IPS DF 19.7 (cell line): ENCODE measurements at regions not wholly inside any gene's neighbourhood (a gene's known extent, or its start where the extent isn't known, plus 50 kb on each side); places are given as distances from the start of the nearest gene placed in this dataset.

Experiments used
- DNase-seq: peaks from one replicate; pipeline ENCODE4 v3.0.0-alpha.2; 2013; ENCODE audit warnings: low read depth, low spot score

DNA sequence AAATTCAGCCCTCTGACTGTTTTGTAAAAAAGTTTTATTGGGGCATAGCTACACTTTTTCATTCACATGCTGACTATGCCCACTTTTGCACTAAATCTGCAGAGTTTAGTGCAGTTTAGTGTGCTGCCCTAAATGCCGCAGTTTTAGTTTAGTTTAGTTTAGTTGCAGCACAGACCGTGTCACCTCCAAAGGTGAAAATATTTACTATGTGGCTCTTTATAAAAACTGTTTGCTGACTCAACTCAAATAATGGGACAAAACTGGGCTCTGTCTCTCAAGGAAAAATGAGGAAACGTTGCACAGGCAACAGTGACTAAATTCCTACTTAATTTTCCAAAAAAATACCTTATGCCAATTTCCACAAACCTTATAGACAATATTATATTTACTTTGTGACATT lies 314.2 kb downstream of the C4orf33 start:
- DNase-seq: no peak

DNA sequence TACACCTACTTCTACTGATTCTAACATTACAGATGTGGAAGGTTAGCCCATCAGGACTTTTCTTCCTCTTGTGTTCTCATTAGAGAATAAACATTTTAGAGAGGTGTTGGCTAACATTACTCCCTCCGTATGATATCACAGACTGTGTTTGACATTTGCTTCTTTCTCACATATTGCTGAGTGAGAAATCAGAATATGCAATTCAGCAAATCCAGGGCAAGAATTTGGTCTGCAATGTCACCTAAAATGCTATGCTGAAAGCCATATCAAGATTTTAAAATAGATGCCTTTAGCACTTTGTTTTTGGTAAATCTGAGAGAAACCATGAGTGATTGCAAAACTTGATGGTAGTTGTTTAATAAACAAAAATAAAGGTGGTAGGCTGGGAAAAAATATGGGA lies 319.1 kb downstream of the C4orf33 start:
- no peak for DNase-seq

DNA sequence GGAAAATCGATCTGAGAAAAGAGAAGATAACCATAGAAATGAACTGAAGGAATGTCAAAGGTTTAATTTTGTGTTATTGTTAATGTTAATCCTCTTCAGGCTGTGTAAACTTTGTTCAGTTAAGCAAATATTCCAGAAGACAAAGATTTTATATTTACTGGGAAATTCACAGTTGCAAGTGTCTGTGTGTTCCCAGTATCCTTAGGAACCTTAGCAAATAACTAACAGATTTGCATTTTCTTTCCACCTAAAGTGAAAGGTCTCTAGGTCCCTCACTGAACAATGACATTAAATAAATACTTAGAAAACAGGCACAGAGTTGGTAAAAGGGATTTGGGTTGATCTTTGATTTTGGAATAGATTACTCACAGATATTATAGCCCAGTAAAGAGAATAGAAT lies 324.7 kb downstream of the C4orf33 start:
- no peak for DNase-seq

DNA sequence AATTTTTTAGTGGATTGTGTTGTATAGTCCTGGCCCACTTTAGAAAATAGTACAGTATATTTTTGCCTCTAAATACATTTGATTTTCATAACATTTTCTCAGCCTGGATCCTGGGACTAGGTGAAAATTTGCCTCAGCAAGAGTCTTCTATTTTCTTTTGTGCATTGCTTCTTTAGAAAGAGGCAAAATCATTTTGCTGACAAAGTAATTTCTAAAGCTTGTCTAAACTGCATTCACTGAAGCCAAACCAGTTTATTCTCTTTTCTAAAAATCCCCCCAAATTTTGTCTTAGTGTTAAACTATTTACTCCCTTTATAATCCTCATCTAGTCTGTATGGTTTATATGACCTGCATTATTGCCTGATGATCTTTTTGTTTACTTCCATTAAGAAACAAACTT lies 326.3 kb downstream of the C4orf33 start:
- DNase-seq: no peak

DNA sequence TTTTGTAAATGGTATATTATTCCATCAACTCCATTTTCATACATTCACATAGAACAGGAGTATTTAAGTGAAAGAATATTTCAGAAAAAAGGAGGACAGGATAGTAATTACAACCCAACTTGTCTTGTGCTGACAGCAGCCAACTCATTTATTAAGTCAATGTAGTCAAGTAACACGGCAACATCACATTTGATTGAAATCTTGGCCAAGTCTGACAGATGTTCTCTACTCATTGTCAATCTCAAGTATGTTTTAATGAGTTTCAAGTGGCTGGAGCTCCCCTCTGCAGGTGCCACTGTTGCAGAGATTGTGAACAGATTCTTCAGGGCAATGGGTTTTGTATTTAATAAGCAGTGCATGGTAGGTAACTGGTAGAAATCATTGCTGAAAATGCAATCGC lies 332.5 kb downstream of the C4orf33 start:
- DNase-seq: no peak

DNA sequence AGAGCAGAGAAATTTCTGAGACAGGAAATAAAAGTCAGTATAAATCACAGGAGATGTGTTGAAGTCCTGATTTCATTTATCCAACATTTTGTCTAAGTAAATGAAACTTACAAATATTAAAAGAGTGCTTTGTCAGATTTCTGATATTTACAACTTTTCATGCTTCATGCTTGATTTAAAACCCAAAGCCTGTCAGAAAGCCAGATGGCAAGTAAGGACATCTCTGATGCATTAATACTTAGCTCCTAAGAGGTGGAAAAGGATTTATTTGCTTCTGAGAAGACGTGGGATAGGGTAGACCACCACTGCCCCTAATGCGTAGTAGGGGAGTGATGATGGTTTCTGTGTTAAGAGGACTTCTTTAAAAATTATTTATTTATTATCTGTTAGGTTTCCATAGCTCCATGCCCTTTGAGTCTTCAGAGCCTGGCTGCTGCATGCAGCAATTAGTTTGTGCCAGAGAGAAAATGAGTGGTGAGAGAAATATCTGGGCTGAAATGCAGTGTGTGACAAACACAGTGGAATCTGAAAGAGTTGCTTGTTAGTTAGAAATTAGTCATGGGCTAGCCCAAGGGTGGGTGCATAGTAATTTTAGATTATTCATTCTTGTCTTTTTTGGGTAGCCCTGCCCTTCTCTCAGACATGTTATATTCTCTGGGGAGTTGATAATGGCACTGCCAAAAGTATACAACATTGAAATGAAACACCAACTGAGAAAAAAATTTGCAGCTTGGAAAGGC lies 333.8 kb downstream of the C4orf33 start:
- DNase-seq: no peak

DNA sequence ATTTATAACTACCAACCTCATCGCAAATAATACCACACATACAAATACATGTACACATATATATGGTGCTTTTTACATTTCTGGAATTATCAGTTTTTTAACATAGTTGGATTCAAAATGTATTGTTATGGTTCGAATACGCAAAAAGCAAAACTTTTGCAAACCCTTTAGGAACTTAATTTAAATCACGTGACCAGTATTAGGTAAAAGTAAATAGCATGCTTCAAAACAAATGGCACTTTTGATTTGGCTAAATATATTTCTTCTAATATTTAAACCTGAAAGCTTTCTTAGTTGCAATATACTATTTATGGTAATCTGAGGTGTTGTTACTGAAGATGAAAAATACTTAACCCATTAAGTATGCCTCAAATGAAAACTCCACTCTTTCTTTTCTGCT lies 341.4 kb downstream of the C4orf33 start:
- no peak for DNase-seq

DNA sequence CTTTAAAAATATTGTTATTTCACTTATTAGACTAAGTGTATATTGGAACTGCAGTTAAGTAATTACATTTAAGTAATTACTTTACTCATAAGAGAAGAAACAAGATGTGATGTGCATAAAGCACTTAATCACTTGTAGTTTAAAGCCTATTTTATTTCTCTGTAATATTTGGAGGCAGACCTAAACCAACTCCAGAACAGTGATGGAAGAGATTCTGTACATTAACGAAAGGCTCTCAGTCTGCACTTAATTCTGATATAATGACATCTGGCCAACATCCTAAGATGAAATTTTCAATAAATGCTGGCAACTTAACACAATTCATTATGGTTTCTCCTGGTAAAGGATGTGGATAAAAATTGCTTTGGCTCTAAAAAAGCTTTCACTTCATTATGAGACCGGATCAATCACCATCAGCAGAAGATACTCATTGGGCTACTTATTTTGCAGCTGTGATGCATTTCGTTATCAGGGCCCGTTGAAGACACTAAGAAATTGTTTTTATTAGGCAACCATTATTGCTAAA lies 342.6 kb downstream of the C4orf33 start:
- no peak for DNase-seq

DNA sequence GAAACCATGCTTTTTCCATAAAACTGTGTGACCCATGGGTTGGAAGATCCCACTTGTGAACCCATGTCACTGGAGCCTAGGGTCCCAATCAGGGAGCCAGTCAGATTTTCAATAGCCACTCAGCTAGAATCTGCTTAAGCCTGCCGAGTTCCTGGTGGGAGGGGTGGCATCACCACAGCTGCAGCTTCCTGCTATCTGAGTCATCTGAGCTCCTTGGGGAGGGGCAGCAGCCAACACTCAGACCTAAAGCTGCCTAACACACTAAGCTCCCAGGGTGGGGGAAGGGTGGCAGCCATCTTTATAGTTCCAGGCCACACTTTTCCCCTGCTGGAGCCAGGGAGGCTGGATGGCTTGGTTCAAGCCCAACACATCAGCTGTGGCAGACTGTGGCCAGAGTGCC lies 350.1 kb downstream of the C4orf33 start:
- peak; percentile 20 for DNase-seq

DNA sequence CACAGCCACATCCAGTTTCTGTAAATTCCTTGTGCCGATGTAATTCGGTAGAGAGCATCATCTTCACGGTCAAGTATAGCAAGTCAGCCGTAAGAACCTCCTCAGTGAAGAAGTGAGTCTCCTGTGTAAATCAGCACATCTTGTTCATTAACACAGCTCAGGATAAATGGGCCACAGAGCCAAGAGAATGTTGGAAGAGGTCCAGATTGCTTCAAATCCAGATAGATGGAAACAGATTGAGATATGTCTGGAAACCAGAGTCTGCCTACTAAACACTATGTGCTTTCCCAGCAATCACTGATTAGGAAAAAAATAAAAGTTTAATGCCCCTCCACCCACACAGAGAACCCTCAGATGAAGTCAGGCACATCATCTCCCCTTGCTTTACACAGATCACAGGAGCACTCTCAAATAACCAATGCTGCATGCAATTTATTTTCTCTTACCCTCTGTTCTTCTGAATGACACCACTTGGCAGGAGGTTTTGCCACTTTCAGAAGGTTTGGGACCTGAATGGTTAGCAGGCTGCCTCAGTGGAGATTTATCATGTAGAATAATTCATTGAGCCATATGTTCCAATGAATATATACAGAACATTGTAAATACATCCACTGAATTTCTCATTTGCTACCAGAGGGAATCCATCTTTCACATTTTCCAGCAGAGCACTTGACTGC lies 357.7 kb downstream of the C4orf33 start:
- DNase-seq: no peak

DNA sequence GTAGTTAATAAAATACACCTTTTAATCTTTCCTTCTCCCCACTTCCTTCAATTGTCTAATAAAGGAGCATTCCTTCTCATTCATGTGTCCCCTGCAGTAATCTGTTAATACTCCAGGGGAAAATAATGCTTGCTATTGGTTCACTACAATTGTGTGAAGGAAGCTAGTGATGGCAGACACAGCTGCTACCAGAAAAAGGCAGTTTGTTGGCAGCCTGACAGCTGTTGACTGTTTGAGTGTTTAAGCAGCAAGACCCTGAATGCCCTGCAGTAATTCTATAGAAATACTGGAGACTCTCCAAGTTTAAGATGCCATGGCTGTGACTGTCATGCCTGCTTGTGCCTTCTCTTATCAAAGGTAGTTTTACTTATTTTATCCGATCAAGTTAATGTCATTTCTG lies 359.5 kb downstream of the C4orf33 start:
- no peak for DNase-seq

DNA sequence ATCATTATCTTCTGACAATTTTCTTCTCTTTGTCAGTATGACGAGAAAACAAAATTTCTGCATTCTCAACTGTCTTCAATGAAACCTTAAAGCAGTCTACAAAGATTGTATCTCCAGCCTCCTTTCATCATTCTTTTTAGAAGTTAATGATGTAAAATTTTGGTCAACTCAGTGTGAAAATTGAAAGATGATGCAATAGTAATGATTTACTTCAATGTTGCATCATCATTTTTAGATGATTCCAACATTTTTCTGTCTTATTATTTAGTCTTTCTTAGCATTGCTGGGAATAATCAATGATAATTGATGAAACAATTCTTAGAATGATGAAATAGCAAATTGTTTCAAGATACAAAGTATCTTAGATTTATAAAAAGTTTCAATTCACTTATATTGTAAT lies 372.7 kb downstream of the C4orf33 start:
- DNase-seq: no peak

DNA sequence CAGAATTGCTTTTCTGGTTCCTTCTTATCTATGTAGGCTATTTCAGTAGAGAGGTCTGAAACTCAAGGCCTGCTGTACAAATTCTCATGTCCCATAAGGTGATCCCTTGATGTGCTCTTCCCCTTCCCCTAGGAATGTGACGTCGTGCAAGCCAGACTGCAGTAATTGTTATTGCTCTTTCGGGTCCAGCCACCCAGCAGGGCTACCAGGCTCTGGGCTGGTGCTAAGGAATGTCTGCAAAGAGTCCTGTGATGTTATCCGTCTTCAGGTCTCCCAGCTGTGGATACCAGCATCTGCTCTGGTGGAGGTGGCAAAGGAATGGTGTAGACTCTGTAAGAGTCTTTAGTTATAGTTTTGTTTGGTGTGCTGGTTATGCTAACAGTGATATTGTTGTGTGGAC lies 378.7 kb downstream of the C4orf33 start:
- DNase-seq: no peak

DNA sequence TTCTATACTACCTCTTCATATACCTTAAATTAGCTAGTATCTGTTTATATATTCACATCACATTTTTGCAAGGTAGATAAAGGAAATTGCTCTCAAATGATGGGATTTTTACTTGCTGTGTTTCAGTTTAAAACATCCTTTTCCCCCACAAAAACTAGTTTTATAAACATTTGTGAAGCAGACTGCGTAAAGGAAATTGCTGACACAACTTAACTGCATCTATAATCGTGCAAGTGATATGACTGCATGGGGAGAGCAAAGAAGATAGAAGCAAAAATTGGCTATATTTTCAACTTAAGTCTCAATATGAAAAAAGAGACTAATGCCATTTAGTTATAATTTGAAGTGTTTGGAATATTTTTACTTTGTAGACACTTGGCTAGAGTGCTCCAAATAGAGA lies 385.2 kb downstream of the C4orf33 start:
- DNase-seq: no peak

DNA sequence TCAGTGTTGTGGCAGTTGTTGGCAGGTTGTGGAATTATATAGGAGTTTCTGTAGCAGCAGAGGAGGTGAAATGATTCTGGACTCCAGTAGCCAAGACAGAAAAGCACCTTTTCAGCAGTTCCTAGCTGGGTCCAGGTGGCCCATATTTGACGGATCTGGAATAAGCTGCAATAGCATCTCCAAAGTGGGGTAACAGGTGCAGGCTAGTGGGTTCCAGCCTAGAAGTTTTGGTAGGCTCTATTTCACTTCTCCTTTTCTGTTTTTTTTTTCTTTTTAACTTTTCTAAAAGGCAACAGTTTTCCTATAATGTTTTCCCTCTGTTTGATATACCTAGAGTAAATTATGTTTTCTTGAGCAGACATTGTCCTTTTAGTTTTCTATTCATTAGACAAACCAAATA lies 392.5 kb downstream of the C4orf33 start:
- no peak for DNase-seq

DNA sequence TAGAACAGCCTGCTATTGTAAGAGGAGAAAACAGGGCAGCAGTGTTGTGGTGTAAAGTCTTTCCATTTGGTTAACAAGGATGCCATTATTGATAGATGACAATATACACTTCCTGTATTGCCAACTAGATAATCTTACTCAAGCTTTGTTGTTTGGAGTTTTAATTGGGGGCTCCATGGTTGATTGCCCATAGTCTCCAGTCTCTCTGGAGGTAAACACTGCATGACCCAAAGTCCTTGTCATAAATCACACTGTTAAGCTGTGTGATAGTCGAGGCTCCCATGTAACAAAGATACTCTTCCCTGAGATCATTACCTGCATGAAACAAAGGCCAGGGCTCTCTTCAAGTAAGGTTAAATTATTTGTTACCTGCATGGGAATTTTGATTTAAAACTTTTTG lies 394.6 kb downstream of the C4orf33 start:
- DNase-seq: no peak

DNA sequence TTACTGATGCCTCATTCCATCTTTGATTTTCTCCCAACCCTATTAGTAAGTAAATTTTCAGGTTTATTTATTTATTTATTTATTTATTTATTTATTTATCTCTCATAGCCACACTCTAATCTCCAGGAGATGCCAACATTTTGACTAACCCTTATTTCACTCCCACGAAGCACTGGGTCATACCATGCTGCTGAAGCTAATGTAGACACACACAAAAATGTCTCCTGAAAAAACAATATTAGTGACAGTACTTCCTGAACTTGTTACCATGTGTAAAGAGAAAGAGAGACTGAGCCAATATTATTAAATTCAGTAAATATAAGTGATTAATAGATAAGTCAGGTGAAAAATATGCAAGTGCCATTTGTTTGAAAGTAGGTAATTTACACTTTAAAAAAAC lies 402.7 kb downstream of the C4orf33 start:
- no peak for DNase-seq

DNA sequence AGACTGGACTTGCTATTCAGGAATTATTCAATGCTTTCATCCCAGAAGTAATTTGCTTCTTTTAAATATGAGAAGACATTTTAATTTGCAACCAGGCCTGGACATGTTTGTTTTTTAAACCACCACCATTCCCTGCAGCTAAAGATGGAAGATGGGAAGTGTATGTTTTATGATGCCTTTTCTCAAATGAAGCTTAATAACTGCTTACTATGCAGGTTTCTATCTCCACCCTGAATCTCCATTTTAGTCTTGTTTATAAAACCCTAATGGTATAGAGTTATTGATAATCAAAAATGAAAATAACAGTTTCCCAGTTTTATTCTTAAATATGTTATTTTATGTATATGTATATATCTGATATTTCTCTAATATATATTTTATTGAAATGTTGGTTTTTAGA lies 418.9 kb downstream of the C4orf33 start:
- no peak for DNase-seq

DNA sequence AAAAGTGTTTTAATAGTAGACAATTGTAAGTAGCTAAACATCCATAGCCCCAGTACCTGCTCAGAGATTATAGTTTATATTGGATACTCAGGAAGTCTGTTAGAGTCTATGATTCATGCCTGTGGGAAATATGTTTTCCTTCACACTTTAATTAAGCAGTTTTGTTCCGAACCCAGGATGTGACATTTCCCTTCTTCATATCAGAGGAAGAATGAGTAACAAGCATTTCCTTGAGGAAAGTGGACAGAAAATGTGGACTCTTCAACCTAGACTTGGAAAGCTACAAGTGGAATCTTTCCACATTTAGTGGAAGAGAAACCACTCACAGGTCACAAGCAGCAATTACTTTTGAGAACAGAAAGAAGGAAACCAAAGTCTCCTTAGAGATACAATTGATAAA lies 419.4 kb downstream of the C4orf33 start:
- DNase-seq: no peak

DNA sequence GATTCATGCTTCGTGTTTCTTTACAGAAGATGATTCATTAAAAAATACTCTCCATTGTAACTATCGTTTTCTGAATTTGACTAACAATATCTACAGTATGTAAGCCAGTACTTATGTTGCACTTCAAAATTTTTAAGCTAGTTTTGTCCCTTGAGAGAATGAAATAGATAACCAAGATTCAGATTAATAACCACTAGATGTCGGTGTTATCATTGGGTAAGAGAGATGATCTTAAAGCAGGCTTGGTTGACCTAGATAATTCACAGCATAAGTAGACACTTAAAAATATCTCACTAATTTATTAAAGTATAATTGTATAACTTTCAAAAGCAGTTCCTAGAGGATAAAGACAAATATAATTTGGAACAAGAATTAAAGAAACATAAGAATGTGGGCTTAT lies 430.9 kb downstream of the C4orf33 start:
- no peak for DNase-seq

DNA sequence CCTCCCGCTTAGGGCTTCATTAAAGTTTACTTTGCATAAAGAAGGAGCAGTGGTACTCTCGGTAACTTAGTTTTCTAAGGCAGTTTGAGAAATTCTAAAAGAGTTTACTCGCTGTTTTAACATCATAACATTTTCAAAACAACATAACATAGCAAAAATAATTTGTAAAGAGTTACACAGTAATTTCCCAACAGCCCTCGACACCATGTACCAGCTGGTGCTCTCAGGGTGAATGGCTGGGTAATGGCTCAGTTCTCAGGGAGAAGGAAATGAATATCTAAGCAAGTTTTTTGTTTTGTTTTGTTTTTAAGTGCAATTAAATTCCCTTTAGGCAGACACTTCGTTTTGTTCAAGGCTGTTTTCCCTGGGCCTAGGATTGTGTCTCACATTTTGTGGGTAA lies 435.3 kb downstream of the C4orf33 start:
- no peak for DNase-seq

DNA sequence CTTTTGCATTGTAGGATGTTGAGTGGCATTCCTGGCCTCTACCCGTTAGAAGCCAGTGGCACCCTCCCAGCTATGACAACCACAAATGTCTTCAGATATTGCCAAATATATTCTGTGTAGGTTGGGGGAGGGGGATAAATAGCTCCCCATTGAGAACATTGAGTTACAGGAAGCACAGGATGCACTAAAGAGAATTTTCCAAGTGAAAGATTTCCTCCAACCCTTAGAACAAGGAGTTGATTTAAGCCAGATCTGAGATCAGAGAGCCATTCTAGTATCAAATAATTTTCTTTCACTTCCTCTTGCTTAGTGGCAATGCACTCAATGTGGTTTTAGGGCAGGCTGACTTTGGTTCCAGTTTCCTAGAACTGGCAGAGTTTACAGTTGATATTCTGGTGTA lies 436.6 kb downstream of the C4orf33 start:
- no peak for DNase-seq

DNA sequence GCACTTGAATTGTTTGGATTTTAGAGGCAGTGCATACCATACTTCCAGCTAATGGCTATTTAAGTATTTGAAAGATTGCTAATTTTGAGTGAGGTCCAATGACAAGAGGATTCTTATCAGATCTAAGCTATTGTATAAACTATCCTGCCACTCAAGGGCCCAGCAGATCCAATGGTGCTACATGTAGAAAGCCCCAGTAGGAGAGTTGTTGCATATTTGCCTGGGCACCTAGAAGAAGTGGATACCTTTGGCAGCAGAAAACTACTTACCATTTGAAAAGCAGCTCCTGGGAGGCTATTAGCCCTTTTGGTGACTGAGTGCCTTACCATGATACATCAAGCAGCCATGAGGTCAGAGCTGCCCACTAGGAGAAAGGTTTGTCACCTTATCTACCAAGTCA lies 447.3 kb downstream of the C4orf33 start:
- DNase-seq: no peak
